SU-DHL-6 (cell line): ENCODE measurements at regions not wholly inside any gene's neighbourhood (a gene's known extent, or its start where the extent isn't known, plus 50 kb on each side); places are given as distances from the start of the nearest gene placed in this dataset.

Experiments used
- H2AFZ ChIP-seq: fragments of 200-600 bp; sonication (generic); 2 replicates; pipeline ENCODE4 v1.6.1; 2014; ENCODE audit warnings: low read depth, mild to moderate bottlenecking, moderate library complexity, mixed read lengths, antibody characterized with exemption, low read length; ENCODE audit not compliant: severe bottlenecking
- H3F3A ChIP-seq: fragments of 200-600 bp; shearing (Covaris generic); 2 replicates; pipeline ENCODE4 v1.6.0; 2016; ENCODE audit warnings: antibody characterized with exemption, mild to moderate bottlenecking; ENCODE audit not compliant: insufficient read depth
- H3K27ac ChIP-seq: fragments of 200-600 bp; sonication (generic); 2 replicates; pipeline ENCODE4 v1.5.1; 2016; ENCODE audit warnings: low read depth, mild to moderate bottlenecking, low read length, moderate library complexity, mixed read lengths
- H3K27me3 ChIP-seq: fragments of 200-600 bp; sonication (generic), shearing (Covaris generic); 2 replicates; pipeline ENCODE4 v1.6.0; 2014; ENCODE audit warnings: mild to moderate bottlenecking, low read length
- H3K36me3 ChIP-seq: fragments of 200-600 bp; sonication (generic); 2 replicates; pipeline ENCODE4 v1.6.1; 2014; ENCODE audit warnings: mild to moderate bottlenecking, low read length, mixed read lengths
- H3K4me2 ChIP-seq: fragments of 300-600, 200-600 bp; shearing (Covaris generic), sonication (generic); 2 replicates; pipeline ENCODE4 v1.6.0; 2014; ENCODE audit warnings: low read length, low read depth, mild to moderate bottlenecking; ENCODE audit not compliant: poor library complexity, severe bottlenecking
- H3K4me3 ChIP-seq: fragments of 200-600 bp; sonication (generic); 2 replicates; pipeline ENCODE4 v1.5.1; 2014; ENCODE audit warnings: antibody characterized with exemption, low read length, mild to moderate bottlenecking, mixed read lengths; ENCODE audit not compliant: insufficient read depth, poor library complexity, severe bottlenecking
- H3K79me2 ChIP-seq: fragments of 200-600 bp; sonication (generic); 2 replicates; pipeline ENCODE4 v1.6.1; 2014; ENCODE audit warnings: mild to moderate bottlenecking, low read length, moderate library complexity; ENCODE audit not compliant: insufficient read depth
- H3K9ac ChIP-seq: fragments of 200-600 bp; sonication (generic); 2 replicates; pipeline ENCODE4 v1.7.0; 2014; ENCODE audit warnings: mild to moderate bottlenecking, low read length
- H3K9me2 ChIP-seq: fragments of 200-600 bp; sonication (generic); replicated peaks from 2 replicates; pipeline ENCODE4 v1.6.1; 2014; ENCODE audit warnings: low read length; ENCODE audit not compliant: insufficient read depth
- H3K9me3 ChIP-seq: fragments of 200-600 bp; sonication (generic); 2 replicates; pipeline ENCODE4 v1.6.1; 2014; ENCODE audit warnings: low read length, mixed read lengths; ENCODE audit not compliant: insufficient read depth
- H4K20me1 ChIP-seq: fragments of 200-600 bp; sonication (generic); 2 replicates; pipeline ENCODE4 v1.6.1; 2014; ENCODE audit warnings: low read depth, mild to moderate bottlenecking, antibody characterized with exemption, low read length, moderate library complexity, mixed read lengths
- CTCF ChIP-seq: fragments of 200-600 bp; sonication (generic); IDR thresholded peaks from one replicate; pipeline ENCODE4 v1.5.1; 2017; ENCODE audit warnings: antibody characterized with exemption, mild to moderate bottlenecking, low read length, moderate library complexity; ENCODE audit not compliant: insufficient read depth, poor library complexity, severe bottlenecking
- EZH2phosphoT487 ChIP-seq: fragments of 200-600 bp; sonication (generic), shearing (Covaris generic); conservative IDR thresholded peaks from 2 replicates; pipeline ENCODE4 v1.6.1; 2018; ENCODE audit warnings: mild to moderate bottlenecking, antibody characterized with exemption, low read length, moderate library complexity, mixed read lengths

- Histone ChIP-seq H3K36me3 (no peaks in the 10 kb centered on the region), H3K9me3 (no peaks in the 10 kb centered on the region), H3K9me2 (no peaks in the 10 kb centered on the region), H4K20me1 (no peaks in the 10 kb centered on the region), H3K79me2 (no peaks in the 10 kb centered on the region), H2AFZ (no peak overlapping the region), H3F3A (no peaks in the 10 kb centered on the region), H3K9ac (no peak overlapping the region), H3K4me2 (no peak overlapping the region), H3K4me3 (no peak overlapping the region), H3K27me3 (no peaks in the 10 kb centered on the region), H3K27ac (no peak overlapping the region)
- no peak for TF ChIP-seq CTCF
- no peak for TF ChIP-seq EZH2phosphoT487
Measured at GRCh38 chr20:52596256-52596655, 375.9 kb upstream of the TSHZ2 start.

GRCh38 chr20:52595518-52595917 lies 376.6 kb upstream of the TSHZ2 start:
- Histone ChIP-seq H2AFZ (no peak overlapping the region), H3K9me3 (no peaks in the 10 kb centered on the region), H3K79me2 (no peaks in the 10 kb centered on the region), H3K4me2 (no peak overlapping the region), H3K36me3 (no peaks in the 10 kb centered on the region), H3K27me3 (no peaks in the 10 kb centered on the region), H4K20me1 (no peaks in the 10 kb centered on the region), H3K9ac (no peak overlapping the region), H3F3A (no peaks in the 10 kb centered on the region), H3K4me3 (no peak overlapping the region), H3K27ac (no peak overlapping the region), H3K9me2 (no peaks in the 10 kb centered on the region)
- no peak for TF ChIP-seq CTCF
- TF ChIP-seq EZH2phosphoT487: no peak

- no peaks in the 10 kb centered on the region for H3K9me2 ChIP-seq
- H3K9me3 ChIP-seq: no peaks in the 10 kb centered on the region
- H3K36me3 ChIP-seq: no peaks in the 10 kb centered on the region
- H3F3A ChIP-seq: no peaks in the 10 kb centered on the region
- H3K79me2 ChIP-seq: no peaks in the 10 kb centered on the region
- no peaks in the 10 kb centered on the region for H4K20me1 ChIP-seq
- H3K27ac ChIP-seq: no peak overlapping the region
- TF ChIP-seq CTCF: no peak
- no peak for TF ChIP-seq EZH2phosphoT487
- no peaks in the 10 kb centered on the region for H3K27me3 ChIP-seq
- H3K4me2 ChIP-seq: no peak overlapping the region
- no peak overlapping the region for H3K4me3 ChIP-seq
- H2AFZ ChIP-seq: no peak overlapping the region
- H3K9ac ChIP-seq: no peak overlapping the region
Measured at GRCh38 chr20:52593654-52594053, 378.5 kb upstream of the TSHZ2 start.

- Histone ChIP-seq H3K36me3 (no peaks in the 10 kb centered on the region), H3F3A (no peaks in the 10 kb centered on the region), H3K27ac (no peak overlapping the region), H3K4me3 (no peak overlapping the region), H3K79me2 (no peaks in the 10 kb centered on the region), H4K20me1 (no peaks in the 10 kb centered on the region), H3K9me2 (no peaks in the 10 kb centered on the region), H3K27me3 (no peaks in the 10 kb centered on the region; the same call in 1 of the 2 replicates), H3K4me2 (no peak overlapping the region), H2AFZ (no peak overlapping the region), H3K9me3 (no peaks in the 10 kb centered on the region), H3K9ac (no peak overlapping the region)
- no peak for TF ChIP-seq EZH2phosphoT487
- TF ChIP-seq CTCF: no peak
Measured at GRCh38 chr20:52592567-52592966, 379.6 kb upstream of the TSHZ2 start.
